PC-3 (cell line): ENCODE measurements at regions not wholly inside any gene's neighbourhood (a gene's known extent, or its start where the extent isn't known, plus 50 kb on each side); places are given as distances from the start of the nearest gene placed in this dataset.

ENCODE experiments used
- ATAC-seq: fragments of 200-7000 bp; cut with Tn5 transposase; 2 replicates; pipeline ENCODE4 v1.9.1; 2020; ENCODE audit warnings: mild to moderate bottlenecking, moderate library complexity
- BruUV-seq: library from RNA; stranded (reverse); fragments of 400-500 nt; replicated peaks from 2 replicates; lab custom pipeline; 2021; lab: Mats Ljungman, UMichigan
- CTCF ChIA-PET: fragments of 300-600 bp; sonication (Branson Sonifier 250); formaldehyde crosslinking; loops from one replicate; lab custom pipeline; 2022; ENCODE audit warnings: antibody characterized with exemption; lab: Charles Lee
- POLR2A ChIA-PET: fragments of 300-600 bp; sonication (Branson Sonifier 250); formaldehyde crosslinking; loops from one replicate; lab custom pipeline; 2022; ENCODE audit warnings: antibody characterized with exemption; ENCODE audit not compliant: unreplicated experiment; lab: Charles Lee
- DNase-seq: peaks from one replicate; pipeline ENCODE4 v3.0.0-alpha.2; 2015
- H2AFZ ChIP-seq: fragments of 300-600 bp; sonication (generic); 2 replicates; pipeline ENCODE4 v1.6.0; 2016; ENCODE audit warnings: antibody characterized with exemption, low read length
- H3F3A ChIP-seq: fragments of 300-600 bp; sonication (generic); one replicate; pipeline ENCODE4 v1.6.0; 2017; ENCODE audit warnings: antibody characterized with exemption, low read length, control low read depth, mild to moderate bottlenecking; ENCODE audit not compliant: unreplicated experiment
- H3K27ac ChIP-seq: fragments of 300-600 bp; sonication (generic); 2 replicates; pipeline ENCODE4 v1.5.1; 2016; ENCODE audit warnings: mild to moderate bottlenecking, low read length
- H3K27me3 ChIP-seq: fragments of 300-600 bp; sonication (generic); 2 replicates; pipeline ENCODE4 v1.6.1; 2016; ENCODE audit warnings: low read length, mixed read lengths
- H3K36me3 ChIP-seq: fragments of 300-600 bp; sonication (generic); 2 replicates; pipeline ENCODE4 v1.6.1; 2016; ENCODE audit warnings: low read depth, mixed run types, low read length, mixed read lengths
- H3K4me1 ChIP-seq: fragments of 300-600 bp; sonication (generic); 2 replicates; pipeline ENCODE4 v1.5.1; 2016; ENCODE audit warnings: low read length; ENCODE audit not compliant: insufficient read depth
- H3K4me2 ChIP-seq: fragments of 300-600 bp; sonication (generic); 2 replicates; pipeline ENCODE4 v1.6.0; 2016; ENCODE audit warnings: low read length
- H3K4me3 ChIP-seq: fragments of 300-600 bp; sonication (generic); 2 replicates; pipeline ENCODE4 v1.5.1; 2016; ENCODE audit warnings: mild to moderate bottlenecking, low read length, mixed read lengths
- H3K79me2 ChIP-seq: fragments of 300-600 bp; sonication (generic); 2 replicates; pipeline ENCODE4 v1.6.1; 2017; ENCODE audit warnings: low read length, mixed read lengths
- H3K9ac ChIP-seq: fragments of 300-600 bp; sonication (generic); 2 replicates; pipeline ENCODE4 v1.6.0; 2016; ENCODE audit warnings: mild to moderate bottlenecking, low read length
- H3K9me2 ChIP-seq: fragments of 300-600 bp; sonication (generic); replicated peaks from 2 replicates; pipeline ENCODE4 v1.6.1; 2016; ENCODE audit warnings: mixed run types, low read length, mixed read lengths
- H3K9me3 ChIP-seq: fragments of 300-600 bp; sonication (generic); 2 replicates; pipeline ENCODE4 v1.6.1; 2016; ENCODE audit warnings: low read length, mixed read lengths
- H4K20me1 ChIP-seq: fragments of 300-600 bp; sonication (generic); 2 replicates; pipeline ENCODE4 v1.6.1; 2016; ENCODE audit warnings: low read length, mixed read lengths
- CTCF ChIP-seq: fragments of 300-600 bp; sonication (generic); conservative IDR thresholded peaks from 2 replicates; pipeline ENCODE4 v1.5.1; 2017; ENCODE audit warnings: antibody characterized with exemption, low read depth, mild to moderate bottlenecking, low read length
- EZH2 ChIP-seq: fragments of 300-600 bp; sonication (generic); IDR thresholded peaks from one replicate; pipeline ENCODE4 v1.6.1; 2017; ENCODE audit warnings: antibody characterized with exemption, mild to moderate bottlenecking, low read length; ENCODE audit not compliant: unreplicated experiment
- EZH2phosphoT487 ChIP-seq: fragments of 300-600 bp; sonication (generic); IDR thresholded peaks from 2 replicates; pipeline ENCODE4 v1.6.1; 2018; ENCODE audit warnings: mild to moderate bottlenecking, antibody characterized with exemption, low read length, borderline replicate concordance
- intact Hi-C: fragments of 100-400 bp; cut with micrococcal nuclease; formaldehyde crosslinking; loops from 2 replicates; pipeline ENCODE4 v1.9.0; 2023

- no TSS peak for BruUV-seq
- H3K4me3 ChIP-seq: no peak overlapping the region
- no peaks in the 10 kb centered on the region for H3K27me3 ChIP-seq
- no peaks in the 10 kb centered on the region for H3F3A ChIP-seq
- H3K36me3 ChIP-seq: no peaks in the 10 kb centered on the region
- H3K4me1 ChIP-seq: no peaks in the 10 kb centered on the region
- CTCF ChIA-PET: no interaction called here
- no peaks in the 10 kb centered on the region for H4K20me1 ChIP-seq
- H2AFZ ChIP-seq: no peak overlapping the region
- no peaks in the 10 kb centered on the region for H3K79me2 ChIP-seq
- TF ChIP-seq EZH2phosphoT487 (no peak), EZH2 (no peak), CTCF (no peak)
- H3K27ac ChIP-seq: no peak overlapping the region
- H3K9me3 ChIP-seq: no peaks in the 10 kb centered on the region
- H3K9me2 ChIP-seq: no peaks in the 10 kb centered on the region
- DNase-seq: no peak
- no peak overlapping the region for H3K4me2 ChIP-seq
- intact Hi-C loops: no loop called here
- H3K9ac ChIP-seq: no peak overlapping the region
- no peak for ATAC-seq
- POLR2A ChIA-PET: no interaction called here
Observed at GRCh38 chr12:89801284-89801683, 92.6 kb upstream of the ATP2B1 start.

GRCh38 chr12:89800435-89800834 lies 91.8 kb upstream of the ATP2B1 start:
- CTCF ChIA-PET: no interaction called here
- no TSS peak for BruUV-seq
- H3K9me2 ChIP-seq: no peaks in the 10 kb centered on the region

More at GRCh38 chr12:89800435-89800834, 91.8 kb upstream of the ATP2B1 start:
- H3K36me3 ChIP-seq: no peaks in the 10 kb centered on the region
- no peak overlapping the region for H2AFZ ChIP-seq
- H3K9me3 ChIP-seq: no peaks in the 10 kb centered on the region
- no peak overlapping the region for H3K27ac ChIP-seq
- H3K9ac ChIP-seq: no peak overlapping the region
- H3F3A ChIP-seq: no peaks in the 10 kb centered on the region
- no peaks in the 10 kb centered on the region for H3K4me1 ChIP-seq
- H3K27me3 ChIP-seq: no peaks in the 10 kb centered on the region
- no peak overlapping the region for H3K4me3 ChIP-seq
- no peaks in the 10 kb centered on the region for H3K79me2 ChIP-seq
- intact Hi-C loops: no loop called here
- no peak for DNase-seq
- no peak for ATAC-seq
- no peaks in the 10 kb centered on the region for H4K20me1 ChIP-seq
- TF ChIP-seq CTCF: no peak
- TF ChIP-seq EZH2: no peak
- TF ChIP-seq EZH2phosphoT487: no peak
- H3K4me2 ChIP-seq: no peak overlapping the region
- POLR2A ChIA-PET: no interaction called here
